NCI-H2171 treated with DMSO at 0.1 percent for 48 hours (cell line): ENCODE measurements at regions not wholly inside any gene's neighbourhood (a gene's known extent, or its start where the extent isn't known, plus 50 kb on each side); places are given as distances from the start of the nearest gene placed in this dataset.
"Not testable (repeated sequence)": the region's sequence is repeated elsewhere in the genome, so short reads cannot be mapped to it uniquely, and the experiment has no call there.

Experiments used
- DNase-seq: peaks from one replicate; lab custom pipeline; 2025; lab: John Stamatoyannopoulos, UW

- DNase-seq: not testable (repeated sequence)
These were observed 84.5 kb downstream of the IDS start for GRCh38 chrX:149420566-149420965.

DNA sequence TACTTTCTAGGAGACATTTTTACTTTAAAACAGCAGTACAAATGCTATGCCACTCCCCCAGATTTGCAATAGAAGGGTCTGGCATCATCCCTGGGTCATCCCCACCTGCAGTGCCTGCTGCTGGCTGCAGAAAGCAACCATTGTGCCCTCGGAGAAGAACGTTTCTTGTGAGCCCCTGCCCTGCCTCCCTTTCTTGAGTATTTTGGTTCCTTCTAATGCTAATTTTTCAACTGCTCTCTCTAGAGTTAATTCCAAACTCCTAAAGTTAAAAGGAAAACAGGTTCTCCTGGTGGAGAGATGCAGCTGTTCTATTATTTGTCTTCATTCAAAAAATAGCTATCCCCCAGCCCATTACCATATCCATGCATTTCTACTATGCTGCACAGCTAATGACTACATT is 107.1 kb downstream of the IDS start:
- no peak for DNase-seq

GRCh38 chrX:149392921-149393320 is 112.2 kb downstream of the IDS start:
- DNase-seq: peak; percentile 22

DNA sequence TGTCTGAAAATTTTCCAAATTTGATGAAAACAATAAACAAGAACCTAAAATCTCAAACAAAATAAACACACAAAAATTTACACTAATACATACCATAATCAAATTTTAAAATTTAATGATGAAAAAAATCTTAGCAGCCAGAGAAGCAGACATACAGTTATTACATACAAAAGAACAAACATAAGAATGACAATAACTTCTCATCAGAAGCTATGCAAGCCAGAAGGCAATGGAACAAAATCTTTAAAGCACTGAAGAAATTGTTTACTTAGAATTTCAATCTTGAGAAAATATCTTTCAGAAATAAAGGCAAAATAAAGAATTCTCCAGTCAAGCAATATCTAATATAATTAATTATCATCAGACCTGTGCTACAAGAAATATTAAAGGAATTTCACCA is 121.3 kb downstream of the IDS start:
- no peak for DNase-seq

GRCh38 chrX:149374751-149375150 is 130.4 kb downstream of the IDS start:
- DNase-seq: no peak

GRCh38 chrX:149372866-149373265 is 132.2 kb downstream of the IDS start:
- no peak for DNase-seq

DNA sequence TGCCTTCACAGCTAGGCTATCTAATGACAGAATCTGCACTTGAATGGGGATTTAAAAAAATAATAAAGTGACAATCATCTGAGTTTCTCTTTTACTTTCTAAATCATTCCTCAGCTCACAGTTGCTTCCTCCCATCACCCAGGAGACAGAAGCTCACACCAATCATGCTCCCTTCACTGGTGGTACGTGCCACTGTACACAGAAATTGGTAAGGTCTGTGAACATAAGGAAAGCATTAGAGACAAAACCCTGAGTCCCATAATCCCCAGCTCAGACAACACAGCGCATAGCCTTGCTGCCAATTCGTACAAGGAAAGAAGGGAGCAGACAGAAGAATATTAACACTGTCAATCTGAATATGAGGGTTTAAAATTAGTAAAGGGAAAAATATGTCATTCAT is 133.1 kb downstream of the IDS start:
- no peak for DNase-seq

- no peak for DNase-seq
These were observed 135.0 kb downstream of the IDS start for GRCh38 chrX:149370097-149370496.

DNA sequence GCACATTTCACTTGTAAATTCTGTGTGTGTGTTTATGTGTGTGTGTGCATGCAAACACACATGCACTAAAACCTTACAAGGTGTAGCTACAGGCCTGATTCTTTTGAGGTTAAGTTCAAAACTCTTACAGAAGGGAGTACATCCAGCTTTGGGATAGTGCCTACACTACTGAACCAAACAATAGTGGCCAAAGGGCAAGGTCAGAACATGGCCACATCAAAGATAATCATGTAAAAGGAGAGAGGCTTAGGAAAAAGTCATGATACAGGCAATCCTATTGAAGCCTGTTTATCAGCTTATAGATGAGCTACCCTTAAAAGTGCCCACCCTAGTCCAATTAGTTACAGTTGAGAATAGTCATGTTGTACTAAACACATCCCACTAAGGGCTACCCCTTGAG is 139.6 kb downstream of the IDS start:
- DNase-seq: no peak

DNA sequence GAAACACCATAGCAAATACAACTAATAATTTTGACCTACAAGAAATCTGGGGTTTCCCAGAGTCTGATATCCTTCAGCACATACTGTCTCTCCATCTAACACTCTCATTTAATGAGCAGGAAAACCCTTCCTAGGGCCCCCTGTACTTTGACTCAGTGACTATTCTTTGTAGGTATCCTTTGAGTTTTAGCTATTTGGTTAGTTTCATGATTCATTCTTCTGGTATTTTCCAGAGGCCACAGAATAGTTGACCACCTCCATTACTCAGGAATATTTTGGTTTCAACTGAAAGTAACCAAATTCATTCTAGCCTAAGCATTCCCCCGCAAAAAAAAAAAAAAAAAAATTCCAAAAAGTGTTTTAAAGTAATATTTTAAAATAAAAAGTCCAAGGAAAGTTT is 140.0 kb downstream of the IDS start:
- DNase-seq: no peak

DNA sequence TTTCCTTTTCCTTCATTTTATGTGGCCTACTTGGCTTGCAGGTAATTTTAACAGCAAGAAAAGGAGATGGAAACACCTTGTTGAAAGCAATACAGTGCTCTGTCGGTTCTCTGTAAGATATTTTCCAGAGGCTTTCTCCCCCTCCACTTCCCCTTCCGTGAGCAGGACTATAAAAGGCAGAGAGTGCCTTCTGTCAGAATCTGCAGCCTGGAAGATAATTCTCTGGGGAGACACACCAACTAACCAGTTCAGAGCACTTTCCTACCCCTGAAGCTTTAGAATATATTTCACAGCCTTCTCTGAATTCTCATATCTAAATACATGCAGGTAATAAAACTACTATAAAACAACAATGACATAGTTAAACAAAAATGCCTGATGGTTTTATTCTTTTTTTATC is 141.1 kb downstream of the IDS start:
- DNase-seq: no peak

GRCh38 chrX:149346306-149346705 is 158.8 kb downstream of the IDS start:
- DNase-seq: no peak

DNA sequence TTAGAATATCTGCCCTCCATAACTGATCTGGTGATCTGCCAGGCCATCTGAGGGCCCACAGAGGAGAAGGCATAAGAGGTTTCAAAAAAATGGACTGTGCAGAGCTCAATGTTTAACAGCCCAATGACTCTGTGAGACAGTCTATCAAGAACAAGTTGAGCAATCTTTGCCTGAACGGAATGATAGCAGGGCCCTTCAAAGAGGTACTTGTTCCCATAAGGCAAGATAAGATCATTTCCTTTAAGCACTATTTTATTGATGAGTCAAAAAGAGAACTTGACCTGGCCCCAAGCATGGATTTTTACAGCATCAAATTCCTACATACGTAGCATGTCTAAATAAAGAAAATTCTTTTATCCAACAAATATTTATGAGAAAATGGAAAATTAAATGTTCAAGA is 182.8 kb downstream of the IDS start:
- DNase-seq: no peak

- DNase-seq: no peak
These were observed 191.2 kb downstream of the IDS start for GRCh38 chrX:149313871-149314371.

DNA sequence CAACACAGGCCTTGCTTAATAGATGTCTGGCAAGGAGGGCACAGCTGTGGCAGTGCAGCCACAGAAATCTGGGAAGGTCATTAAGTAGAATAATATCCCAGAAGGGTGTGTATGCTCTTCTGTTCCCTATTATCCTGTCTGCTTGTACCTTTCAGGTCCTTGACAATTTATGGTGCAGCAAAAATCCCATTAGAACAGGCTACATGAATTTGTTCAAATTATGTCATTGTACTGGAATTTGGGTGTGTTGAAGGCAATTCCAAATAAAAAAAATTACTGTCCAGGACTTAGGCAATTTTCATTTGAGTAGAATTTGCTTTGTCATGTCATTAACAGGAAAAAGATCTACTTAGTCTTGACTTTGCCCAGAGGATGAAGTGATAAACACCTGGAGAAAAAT is 192.1 kb downstream of the IDS start:
- no peak for DNase-seq

DNA sequence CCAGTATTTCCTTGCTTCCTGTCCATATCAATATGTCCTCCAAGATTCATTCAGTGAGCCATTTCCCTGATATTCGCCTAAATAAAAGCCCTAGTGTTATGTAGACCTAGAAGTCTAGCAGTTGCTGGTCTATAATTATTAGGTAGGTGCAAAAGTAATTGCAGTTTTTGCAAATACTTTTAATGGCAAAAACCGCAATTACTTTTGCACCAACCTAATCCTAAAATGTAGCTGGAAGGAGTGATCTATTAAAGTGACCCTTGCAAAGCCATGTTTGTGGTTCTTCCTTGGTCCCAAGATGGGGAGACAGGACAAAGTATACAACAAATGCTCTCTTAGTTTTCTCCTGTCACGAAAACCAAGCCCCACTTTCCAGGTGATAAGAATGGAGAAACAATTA is 193.0 kb downstream of the IDS start:
- no peak for DNase-seq

DNA sequence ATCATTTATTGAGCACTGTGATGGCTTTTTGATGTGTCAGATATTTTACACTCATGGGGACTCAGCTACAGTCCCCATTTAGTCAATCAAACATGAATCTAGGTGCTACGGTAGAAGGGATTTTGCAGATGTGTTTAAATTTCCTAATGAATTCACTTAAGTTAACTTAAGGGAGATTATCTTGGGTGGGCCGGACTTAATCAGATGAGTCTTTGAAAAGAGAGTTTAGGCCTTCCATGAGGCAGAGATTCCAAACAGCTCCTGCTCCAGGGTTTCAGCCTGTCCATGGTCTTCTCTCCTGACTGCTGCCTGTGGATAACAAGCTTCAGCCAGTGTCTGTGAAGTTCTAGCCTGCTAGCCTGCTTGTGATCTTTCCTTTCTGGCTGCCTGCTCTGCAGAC is 202.4 kb downstream of the IDS start:
- DNase-seq: no peak

DNA sequence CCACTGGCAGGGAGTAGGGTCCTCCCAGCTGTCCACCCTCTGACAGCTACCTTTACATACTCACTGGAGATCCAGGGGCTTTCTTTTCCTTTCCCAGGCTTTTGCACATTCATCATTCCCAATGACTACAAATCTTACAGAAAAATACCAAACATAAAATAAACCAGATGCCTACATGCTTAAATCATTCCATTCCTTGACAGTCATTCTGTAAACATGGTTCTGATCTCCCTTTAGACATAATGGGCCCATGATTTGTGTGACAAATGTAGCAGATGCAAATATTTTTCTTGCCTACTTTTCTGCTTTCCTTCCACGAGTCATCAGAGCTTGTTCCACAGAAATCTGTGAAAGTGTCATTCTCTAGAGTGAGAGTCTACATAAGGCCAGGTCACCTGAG is 207.0 kb downstream of the IDS start:
- no peak for DNase-seq

DNA sequence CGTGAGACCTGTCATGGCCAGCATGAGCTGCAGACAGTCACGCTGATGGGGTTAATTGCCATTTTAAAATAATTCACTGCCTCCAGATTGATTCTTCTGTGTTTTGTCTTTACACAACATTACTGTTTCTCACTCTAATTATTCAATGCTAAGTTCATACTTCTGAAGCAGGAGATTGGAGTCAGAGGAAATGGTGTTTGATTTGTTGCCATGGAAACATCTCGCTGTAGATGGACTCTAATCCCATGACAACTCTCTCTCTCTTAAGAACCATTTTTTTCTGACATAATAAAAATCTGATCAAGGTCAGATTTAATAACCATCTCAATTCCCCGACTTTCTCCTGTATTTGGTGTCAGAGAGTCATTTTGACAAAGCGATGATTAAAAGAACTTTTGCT is 209.0 kb downstream of the IDS start:
- no peak for DNase-seq

DNA sequence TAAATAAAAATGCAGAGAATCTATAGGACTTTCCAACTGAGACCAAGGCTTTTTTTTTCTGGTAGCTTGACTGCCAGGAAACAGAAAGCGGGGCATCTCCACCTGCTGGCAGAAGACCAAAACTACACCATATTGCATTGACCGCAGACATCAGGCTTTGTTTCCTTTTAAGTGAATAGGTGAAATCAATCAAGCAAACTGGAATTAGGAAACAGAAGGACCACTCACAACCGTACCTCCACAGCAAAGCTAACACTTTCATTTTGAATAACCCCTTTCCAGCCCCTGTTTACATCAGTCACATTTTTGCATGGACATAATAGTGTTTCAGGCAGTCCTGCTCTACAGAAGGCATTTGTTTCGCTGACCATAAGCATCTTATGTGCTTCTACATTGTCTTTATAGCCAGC is 218.2 kb downstream of the IDS start:
- peak; percentile 44 for DNase-seq

- no peak for DNase-seq
These were observed 220.5 kb downstream of the IDS start for GRCh38 chrX:149284616-149285015.

- no peak for DNase-seq
These were observed 221.3 kb downstream of the IDS start for GRCh38 chrX:149283853-149284252.

DNA sequence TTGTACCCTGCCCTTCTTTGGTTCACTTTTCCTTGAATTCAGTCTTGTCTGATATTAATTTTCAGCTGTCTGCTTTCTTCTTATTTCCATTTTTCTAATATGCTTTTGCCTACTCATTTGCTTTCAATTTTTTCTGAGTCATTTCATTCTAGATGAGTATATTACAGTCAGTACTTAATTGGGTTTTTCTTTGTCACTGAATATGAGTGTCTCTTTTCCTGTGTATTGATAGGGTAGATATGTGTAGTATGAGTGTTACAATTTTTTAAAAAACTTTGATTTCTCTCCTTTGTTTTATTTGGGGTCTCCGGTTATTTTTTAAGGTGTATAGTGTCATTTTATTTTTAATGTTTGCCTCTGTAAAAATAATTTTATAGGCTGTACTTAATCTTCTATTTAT is 222.2 kb downstream of the IDS start:
- DNase-seq: no peak

GRCh38 chrX:149280011-149280410 is 225.1 kb downstream of the IDS start:
- DNase-seq: no peak

- DNase-seq: no peak
These were observed 229.3 kb downstream of the IDS start for GRCh38 chrX:149275836-149276235.
